Loucy (cell line): ENCODE measurements at regions not wholly inside any gene's neighbourhood (a gene's known extent, or its start where the extent isn't known, plus 50 kb on each side); places are given as distances from the start of the nearest gene placed in this dataset.

Source experiments
- EZH2phosphoT487 ChIP-seq: fragments of 200-600 bp; IDR thresholded peaks from 2 replicates; pipeline ENCODE4 v1.6.1; 2018; ENCODE audit warnings: antibody characterized with exemption, mild to moderate bottlenecking, moderate library complexity, borderline replicate concordance
- TF ChIP-seq, protein P1 (sequence below): fragments of 200-600 bp; sonication (generic); conservative IDR thresholded peaks from 2 replicates; pipeline ENCODE4 v1.5.1; 2014; ENCODE audit warnings: mild to moderate bottlenecking, antibody characterized with exemption, low read length

DNA sequence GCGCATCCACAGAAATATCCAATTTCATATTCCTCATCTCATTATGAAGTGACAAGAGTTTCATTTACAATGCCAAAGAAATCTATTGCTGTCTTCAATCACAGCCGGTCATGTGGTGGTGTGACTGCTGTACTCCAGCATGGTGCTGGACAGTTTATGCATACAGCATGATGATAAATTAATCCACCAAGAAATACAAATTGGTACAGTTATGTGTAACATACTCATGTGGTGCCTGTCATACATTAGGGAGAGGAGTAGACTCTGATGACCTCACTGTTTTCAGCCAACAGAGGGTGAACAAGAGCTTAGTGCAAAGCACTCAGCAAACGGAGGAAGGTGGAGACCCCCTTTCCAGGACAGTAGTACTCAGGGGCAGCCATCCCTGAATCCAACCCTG lies 178.4 kb upstream of the SYNDIG1 start:
- TF ChIP-seq, protein P1, sequence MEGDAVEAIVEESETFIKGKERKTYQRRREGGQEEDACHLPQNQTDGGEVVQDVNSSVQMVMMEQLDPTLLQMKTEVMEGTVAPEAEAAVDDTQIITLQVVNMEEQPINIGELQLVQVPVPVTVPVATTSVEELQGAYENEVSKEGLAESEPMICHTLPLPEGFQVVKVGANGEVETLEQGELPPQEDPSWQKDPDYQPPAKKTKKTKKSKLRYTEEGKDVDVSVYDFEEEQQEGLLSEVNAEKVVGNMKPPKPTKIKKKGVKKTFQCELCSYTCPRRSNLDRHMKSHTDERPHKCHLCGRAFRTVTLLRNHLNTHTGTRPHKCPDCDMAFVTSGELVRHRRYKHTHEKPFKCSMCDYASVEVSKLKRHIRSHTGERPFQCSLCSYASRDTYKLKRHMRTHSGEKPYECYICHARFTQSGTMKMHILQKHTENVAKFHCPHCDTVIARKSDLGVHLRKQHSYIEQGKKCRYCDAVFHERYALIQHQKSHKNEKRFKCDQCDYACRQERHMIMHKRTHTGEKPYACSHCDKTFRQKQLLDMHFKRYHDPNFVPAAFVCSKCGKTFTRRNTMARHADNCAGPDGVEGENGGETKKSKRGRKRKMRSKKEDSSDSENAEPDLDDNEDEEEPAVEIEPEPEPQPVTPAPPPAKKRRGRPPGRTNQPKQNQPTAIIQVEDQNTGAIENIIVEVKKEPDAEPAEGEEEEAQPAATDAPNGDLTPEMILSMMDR, result no peak
- no peak for TF ChIP-seq EZH2phosphoT487
